Lower leg skin (tissue), 3 donors: ENCODE measurements at regions not wholly inside any gene's neighbourhood (a gene's known extent, or its start where the extent isn't known, plus 50 kb on each side); places are given as distances from the start of the nearest gene placed in this dataset.
"Not testable (repeated sequence)": the region's sequence is repeated elsewhere in the genome, so short reads cannot be mapped to it uniquely, and the experiment has no call there.

Source experiments
- CTCF ChIP-seq, 3 donors: fragments of 450-650 bp; IDR thresholded peaks; one replicate each; pipeline ENCODE4 v1.5.1; 2016; ENCODE audit warnings: antibody characterized with exemption in 3 of 3, mild to moderate bottlenecking in 3 of 3, moderate library complexity in 2 of 3
- POLR2A ChIP-seq, 2 donors: fragments of 450-650 bp; IDR thresholded peaks; one replicate each; pipeline ENCODE4 v1.6.1; 2016 to 2017; ENCODE audit warnings: antibody characterized with exemption in 2 of 2, mild to moderate bottlenecking in 1 of 2, moderate library complexity in 1 of 2

GRCh38 chr20:29044239-29044638 lies 2213.2 kb upstream of the DEFB115 start:
- not testable (repeated sequence) for TF ChIP-seq CTCF, POLR2A (IDR thresholded peaks at IDR 0.05)
